DOHH2 (cell line): ENCODE measurements at regions not wholly inside any gene's neighbourhood (a gene's known extent, or its start where the extent isn't known, plus 50 kb on each side); places are given as distances from the start of the nearest gene placed in this dataset.

Experiments used
- EZH2phosphoT487 ChIP-seq: fragments of 200-600 bp; sonication (generic); IDR thresholded peaks from 2 replicates; pipeline ENCODE4 v1.6.1; 2017; ENCODE audit warnings: borderline replicate concordance, mild to moderate bottlenecking, antibody characterized with exemption, low read length, moderate library complexity, mixed read lengths
- TF ChIP-seq, protein P1 (sequence below): fragments of 200-600 bp; sonication (generic); IDR thresholded peaks from one replicate; pipeline ENCODE4 v1.5.1; 2014; ENCODE audit warnings: antibody characterized with exemption, mild to moderate bottlenecking, low read depth, low read length; ENCODE audit not compliant: poor library complexity, severe bottlenecking

DNA sequence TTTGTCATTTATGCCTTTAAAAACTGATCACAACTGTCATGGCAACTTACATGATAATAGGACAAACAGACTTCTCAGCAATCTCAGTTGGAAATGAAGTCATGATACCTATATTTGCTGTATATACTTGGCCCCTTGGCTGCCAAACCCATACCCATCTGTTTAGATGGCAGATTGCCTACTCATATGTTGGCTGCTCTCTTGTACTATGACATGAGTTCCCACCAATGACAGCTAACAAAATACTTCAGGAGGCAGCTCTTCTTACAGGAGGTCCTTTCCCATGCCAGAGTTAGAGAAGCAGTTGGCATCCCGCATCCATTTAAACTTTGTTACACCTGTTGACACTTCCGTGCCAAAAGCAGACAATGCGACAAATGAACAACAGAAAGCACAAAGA, 603.1 kb upstream of the ADGRL2 start:
- TF ChIP-seq, protein P1, sequence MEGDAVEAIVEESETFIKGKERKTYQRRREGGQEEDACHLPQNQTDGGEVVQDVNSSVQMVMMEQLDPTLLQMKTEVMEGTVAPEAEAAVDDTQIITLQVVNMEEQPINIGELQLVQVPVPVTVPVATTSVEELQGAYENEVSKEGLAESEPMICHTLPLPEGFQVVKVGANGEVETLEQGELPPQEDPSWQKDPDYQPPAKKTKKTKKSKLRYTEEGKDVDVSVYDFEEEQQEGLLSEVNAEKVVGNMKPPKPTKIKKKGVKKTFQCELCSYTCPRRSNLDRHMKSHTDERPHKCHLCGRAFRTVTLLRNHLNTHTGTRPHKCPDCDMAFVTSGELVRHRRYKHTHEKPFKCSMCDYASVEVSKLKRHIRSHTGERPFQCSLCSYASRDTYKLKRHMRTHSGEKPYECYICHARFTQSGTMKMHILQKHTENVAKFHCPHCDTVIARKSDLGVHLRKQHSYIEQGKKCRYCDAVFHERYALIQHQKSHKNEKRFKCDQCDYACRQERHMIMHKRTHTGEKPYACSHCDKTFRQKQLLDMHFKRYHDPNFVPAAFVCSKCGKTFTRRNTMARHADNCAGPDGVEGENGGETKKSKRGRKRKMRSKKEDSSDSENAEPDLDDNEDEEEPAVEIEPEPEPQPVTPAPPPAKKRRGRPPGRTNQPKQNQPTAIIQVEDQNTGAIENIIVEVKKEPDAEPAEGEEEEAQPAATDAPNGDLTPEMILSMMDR: no peak
- TF ChIP-seq EZH2phosphoT487: no peak
